ENCODE measurements at regions not wholly inside any gene's neighbourhood (a gene's known extent, or its start where the extent isn't known, plus 50 kb on each side); places are given as distances from the start of the nearest gene placed in this dataset.

GRCh38 chr5:175257847-175258194 is 186.2 kb downstream of the DRD1 start:
- H3K4me1 ChIP-seq (ENCODE audit: insufficient read depth, low read length, poor library complexity, severe bottlenecking): no peaks in the 10 kb centered on the region
- H4K20me1 ChIP-seq (ENCODE audit: insufficient read depth, low read length, poor library complexity, severe bottlenecking): no peaks in the 10 kb centered on the region
- H3K9me3 ChIP-seq (ENCODE audit: insufficient read depth, low read depth, low read length): no peaks in the 10 kb centered on the region
- no peaks in the 10 kb centered on the region for H3F3A ChIP-seq (ENCODE audit: low read depth)
- H3K4me3 ChIP-seq (ENCODE audit: low read length, poor library complexity, severe bottlenecking): no peak overlapping the region
- H3K36me3 ChIP-seq (ENCODE audit: insufficient read depth, low read length): no peaks in the 10 kb centered on the region
- H3K27me3 ChIP-seq (ENCODE audit: insufficient read depth, low read length, poor library complexity, severe bottlenecking): no peaks in the 10 kb centered on the region
- no peak overlapping the region for H3K9ac ChIP-seq (ENCODE audit: low read depth, low read length, poor library complexity, severe bottlenecking)
- TF ChIP-seq CTCF (conservative IDR thresholded peaks at IDR 0.05; ENCODE audit: low read length) (no peak), EZH2phosphoT487 (IDR thresholded peaks at IDR 0.05; ENCODE audit: borderline replicate concordance) (no peak)
- H2AFZ ChIP-seq (ENCODE audit: low read length): no peak overlapping the region
- H3K9me2 ChIP-seq (replicated peaks; ENCODE audit: low read depth, low read length): no peaks in the 10 kb centered on the region
- no peaks in the 10 kb centered on the region for H3K79me2 ChIP-seq (ENCODE audit: insufficient read depth, low read length)
- no peak overlapping the region for H3K4me2 ChIP-seq (ENCODE audit: low read depth, low read length, poor library complexity, severe bottlenecking)

- no peak overlapping the region for H3K4me2 ChIP-seq (ENCODE audit: low read depth, low read length, poor library complexity, severe bottlenecking)
Observed at GRCh38 chr5:175257128-175257846, 186.7 kb downstream of the DRD1 start.

GRCh38 chr5:175254155-175254554 is 189.8 kb downstream of the DRD1 start:
- Histone ChIP-seq H2AFZ (ENCODE audit: low read length) (no peak overlapping the region), H3K9me2 (replicated peaks; ENCODE audit: low read depth, low read length) (no peaks in the 10 kb centered on the region), H3K4me2 (ENCODE audit: low read depth, low read length, poor library complexity, severe bottlenecking) (no peak overlapping the region), H3K36me3 (ENCODE audit: insufficient read depth, low read length) (no peaks in the 10 kb centered on the region), H4K20me1 (ENCODE audit: insufficient read depth, low read length, poor library complexity, severe bottlenecking) (no peaks in the 10 kb centered on the region), H3K4me1 (ENCODE audit: insufficient read depth, low read length, poor library complexity, severe bottlenecking) (no peaks in the 10 kb centered on the region), H3K4me3 (ENCODE audit: low read length, poor library complexity, severe bottlenecking) (no peak overlapping the region), H3K27me3 (ENCODE audit: insufficient read depth, low read length, poor library complexity, severe bottlenecking) (no peaks in the 10 kb centered on the region), H3K79me2 (ENCODE audit: insufficient read depth, low read length) (no peaks in the 10 kb centered on the region), H3K9me3 (ENCODE audit: insufficient read depth, low read depth, low read length) (no peaks in the 10 kb centered on the region), H3F3A (ENCODE audit: low read depth) (no peaks in the 10 kb centered on the region), H3K9ac (ENCODE audit: low read depth, low read length, poor library complexity, severe bottlenecking) (no peak overlapping the region)
- no peak for TF ChIP-seq CTCF (conservative IDR thresholded peaks at IDR 0.05; ENCODE audit: low read length)
- no peak for TF ChIP-seq EZH2phosphoT487 (IDR thresholded peaks at IDR 0.05; ENCODE audit: borderline replicate concordance)

More at GRCh38 chr5:175257128-175257846, 186.7 kb downstream of the DRD1 start:
- Histone ChIP-seq H3F3A (ENCODE audit: low read depth) (no peaks in the 10 kb centered on the region), H3K9me2 (replicated peaks; ENCODE audit: low read depth, low read length) (no peaks in the 10 kb centered on the region), H3K4me1 (ENCODE audit: insufficient read depth, low read length, poor library complexity, severe bottlenecking) (no peaks in the 10 kb centered on the region), H3K9me3 (ENCODE audit: insufficient read depth, low read depth, low read length) (no peaks in the 10 kb centered on the region), H3K79me2 (ENCODE audit: insufficient read depth, low read length) (no peaks in the 10 kb centered on the region), H3K27me3 (ENCODE audit: insufficient read depth, low read length, poor library complexity, severe bottlenecking) (no peaks in the 10 kb centered on the region), H3K36me3 (ENCODE audit: insufficient read depth, low read length) (no peaks in the 10 kb centered on the region), H3K4me3 (ENCODE audit: low read length, poor library complexity, severe bottlenecking) (no peak overlapping the region), H2AFZ (ENCODE audit: low read length) (no peak overlapping the region), H4K20me1 (ENCODE audit: insufficient read depth, low read length, poor library complexity, severe bottlenecking) (no peaks in the 10 kb centered on the region), H3K9ac (ENCODE audit: low read depth, low read length, poor library complexity, severe bottlenecking) (no peak overlapping the region)
- TF ChIP-seq EZH2phosphoT487 (IDR thresholded peaks at IDR 0.05; ENCODE audit: borderline replicate concordance): no peak
- TF ChIP-seq CTCF (conservative IDR thresholded peaks at IDR 0.05; ENCODE audit: low read length): no peak
